Liver (tissue), 8 donors: ENCODE measurements at regions not wholly inside any gene's neighbourhood (a gene's known extent, or its start where the extent isn't known, plus 50 kb on each side); places are given as distances from the start of the nearest gene placed in this dataset.

Source experiments
- DNase-seq: peaks from one replicate; pipeline ENCODE4 v3.0.0-alpha.2; 2017; ENCODE audit warnings: low spot score
- H3K27ac ChIP-seq, 2 donors: one replicate each; pipeline ENCODE4 v1.7.0; 2013; ENCODE audit warnings: inconsistent platforms in 2 of 2, low read length in 2 of 2, control low read depth in 1 of 2, low read depth in 1 of 2, mild to moderate bottlenecking in 1 of 2
- H3K27me3 ChIP-seq, 4 donors: one replicate each; pipeline versions ENCODE4 v1.6.1 to v1.7.0; 2013; ENCODE audit warnings: low read length in 3 of 4, inconsistent platforms in 1 of 4, mild to moderate bottlenecking in 1 of 4, moderate library complexity in 1 of 4; ENCODE audit not compliant: control insufficient read depth in 4 of 4, insufficient read depth in 4 of 4
- H3K36me3 ChIP-seq, 4 donors: one replicate each; pipeline versions ENCODE4 v1.6.1 to v1.7.0; 2013; ENCODE audit warnings: low read length in 3 of 4, mild to moderate bottlenecking in 3 of 4, low read depth in 1 of 4, moderate library complexity in 1 of 4; ENCODE audit not compliant: control insufficient read depth in 4 of 4, insufficient read depth in 3 of 4
- H3K4me1 ChIP-seq, 4 donors: one replicate each; pipeline versions ENCODE4 v1.6.1 to v1.7.0; 2013; ENCODE audit warnings: low read length in 3 of 4, mild to moderate bottlenecking in 3 of 4, moderate library complexity in 1 of 4; ENCODE audit not compliant: control insufficient read depth in 4 of 4, insufficient read depth in 4 of 4
- H3K4me3 ChIP-seq, 3 donors: one replicate each; pipeline versions ENCODE4 v1.6.1 to v1.7.0; 2013; ENCODE audit warnings: low read length in 3 of 3, control low read depth in 1 of 3, low read depth in 1 of 3, mild to moderate bottlenecking in 1 of 3
- H3K9ac ChIP-seq, 2 donors: one replicate each; pipeline ENCODE4 v1.7.0; 2013; ENCODE audit warnings: low read length in 2 of 2, mild to moderate bottlenecking in 2 of 2, moderate library complexity in 2 of 2, control low read depth in 1 of 2, low read depth in 1 of 2
- H3K9me3 ChIP-seq, 4 donors: one replicate each; pipeline versions ENCODE4 v1.6.1 to v1.7.0; 2013; ENCODE audit warnings: low read length in 3 of 4; ENCODE audit not compliant: control insufficient read depth in 4 of 4
- EGR1 ChIP-seq, 2 donors: IDR thresholded peaks; 2 replicates each; pipeline ENCODE4 v1.6.1; 2016 to 2018; ENCODE audit warnings: antibody characterized with exemption in 2 of 2, low read depth in 2 of 2
- FOXA2 ChIP-seq: IDR thresholded peaks from 2 replicates; pipeline ENCODE4 v1.6.1; 2016; ENCODE audit warnings: antibody characterized with exemption
- GABPA ChIP-seq, 2 donors: IDR thresholded peaks in 1 of 2; conservative IDR thresholded peaks in 1 of 2; 2 replicates each; pipeline ENCODE4 v1.6.1; 2016; ENCODE audit warnings: antibody characterized with exemption in 2 of 2, mild to moderate bottlenecking in 1 of 2, moderate library complexity in 1 of 2
- HNF4A ChIP-seq, 2 donors: conservative IDR thresholded peaks; 2 replicates each; pipeline ENCODE4 v1.6.1; 2016; ENCODE audit warnings: antibody characterized with exemption in 2 of 2, mild to moderate bottlenecking in 2 of 2
- HNF4G ChIP-seq: IDR thresholded peaks from 2 replicates; pipeline ENCODE4 v1.6.1; 2016; ENCODE audit warnings: antibody characterized with exemption
- JUND ChIP-seq, 2 donors: IDR thresholded peaks; 2 replicates each; pipeline ENCODE4 v1.6.1; 2016; ENCODE audit warnings: antibody characterized with exemption in 2 of 2
- RAD21 ChIP-seq, 2 donors: IDR thresholded peaks; 2 replicates each; pipeline ENCODE4 v1.6.1; 2016; ENCODE audit warnings: antibody characterized with exemption in 2 of 2, mild to moderate bottlenecking in 2 of 2
- RXRA ChIP-seq, 2 donors: IDR thresholded peaks; 2 replicates each; pipeline ENCODE4 v1.6.1; 2017 to 2018; ENCODE audit warnings: antibody characterized with exemption in 2 of 2, mild to moderate bottlenecking in 1 of 2
- SP1 ChIP-seq: IDR thresholded peaks from 2 replicates; pipeline ENCODE4 v1.6.1; 2018; ENCODE audit warnings: antibody characterized with exemption, mild to moderate bottlenecking
- YY1 ChIP-seq: IDR thresholded peaks from 2 replicates; pipeline ENCODE4 v1.6.1; 2016; ENCODE audit warnings: antibody characterized with exemption, mild to moderate bottlenecking
- WGBS: extraction: QIAGEN DNeasy Blood & Tissue Kit; methylation state at CpG from one replicate; pipeline ENCODE4 v1.1.7; 2013; 5-methylcytosine and 5-hydroxymethylcytosine counted together
- TF ChIP-seq, protein P1 (sequence below): IDR thresholded peaks from 2 replicates; pipeline ENCODE4 v1.6.1; 2016; ENCODE audit warnings: antibody characterized with exemption
- TF ChIP-seq, protein P2 (sequence below): fragments of 150-350 bp; IDR thresholded peaks from 2 replicates; pipeline ENCODE4 v1.5.1; 2017; ENCODE audit warnings: improper control_type of control experiment, low read depth, low read length; ENCODE audit not compliant: missing input control
- TF ChIP-seq, protein P3 (sequence below): IDR thresholded peaks from 2 replicates; pipeline ENCODE4 v1.6.1; 2016; ENCODE audit warnings: antibody characterized with exemption
- donor health status: healthy.
- donor health status: healthy.
- donor health status: healthy.
- donor health status: healthy.
- donor health status: healthy.

DNA sequence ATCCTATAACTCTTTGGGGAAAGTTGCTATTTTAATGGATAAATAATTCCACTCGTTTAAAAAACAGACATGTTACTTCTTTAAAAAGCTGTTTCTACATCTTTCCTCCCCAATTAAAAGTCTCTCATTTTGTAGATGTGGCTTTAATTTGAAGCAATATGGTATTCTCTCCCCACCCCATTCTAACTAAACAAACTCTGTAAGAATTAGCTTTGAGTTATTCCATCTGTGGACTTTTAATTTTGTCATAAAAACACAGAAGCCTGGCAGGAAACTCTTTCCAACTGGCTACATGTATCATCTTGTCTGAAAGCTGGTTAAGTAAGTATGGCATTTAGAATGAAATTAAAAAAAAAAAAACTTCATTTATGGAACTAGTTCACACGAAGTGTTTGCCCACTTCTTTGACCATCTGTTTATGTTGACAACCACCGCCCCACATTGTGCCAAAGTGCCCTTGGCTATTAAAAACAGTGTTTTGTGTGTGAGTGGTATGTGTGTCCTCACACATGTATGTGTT is 140.3 kb downstream of the NAA11 start:
- Histone ChIP-seq H3K27ac (no peak overlapping the region), H3K4me3 (no peak overlapping the region), H3K9ac (no peak overlapping the region), H3K27me3 (no peaks in the 10 kb centered on the region), H3K36me3 (no peaks in the 10 kb centered on the region), H3K4me1 (no peaks in the 10 kb centered on the region), H3K9me3 (peaks cover 0 to 2% (median 0%) of the 10 kb centered on the region in 4 donors)
- DNase-seq = no peak
- TF ChIP-seq JUND (IDR thresholded peaks at IDR 0.05) (no peak), HNF4G (no peak), GABPA (IDR thresholded peaks at IDR 0.05 in 1 of 2, conservative IDR thresholded peaks at IDR 0.05 in 1 of 2) (no peak)
- TF ChIP-seq, protein P1, sequence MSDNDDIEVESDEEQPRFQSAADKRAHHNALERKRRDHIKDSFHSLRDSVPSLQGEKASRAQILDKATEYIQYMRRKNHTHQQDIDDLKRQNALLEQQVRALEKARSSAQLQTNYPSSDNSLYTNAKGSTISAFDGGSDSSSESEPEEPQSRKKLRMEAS = no peak
- WGBS = 54% methylated on average over 3 of the region's 3 CpGs

DNA sequence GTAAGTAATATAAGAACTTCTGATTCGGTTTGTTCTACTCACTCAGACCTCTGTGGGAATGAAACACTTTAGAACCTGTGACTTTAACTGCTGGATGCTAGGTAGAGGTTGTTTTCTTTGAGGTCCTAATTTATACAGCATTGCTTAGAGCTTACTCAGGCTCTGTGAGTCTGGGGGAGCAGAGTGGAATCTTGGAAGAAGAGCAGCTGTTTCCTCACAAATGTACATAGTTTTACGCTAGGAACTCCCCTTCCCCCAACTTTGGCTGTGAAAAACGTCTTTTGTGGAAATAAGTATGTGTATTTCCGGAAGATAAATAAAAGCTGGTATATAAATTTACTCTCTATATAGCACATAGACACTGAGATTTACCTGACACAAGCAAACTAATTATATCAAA is 141.4 kb downstream of the NAA11 start:
- Histone ChIP-seq H3K4me3 (no peak overlapping the region), H3K27ac (no peak overlapping the region), H3K4me1 (no peaks in the 10 kb centered on the region), H3K9ac (no peak overlapping the region), H3K27me3 (no peaks in the 10 kb centered on the region), H3K36me3 (no peaks in the 10 kb centered on the region), H3K9me3 (peaks cover 0 to 2% (median 0%) of the 10 kb centered on the region in 4 donors)
- 57% methylated on average over 4 of the region's 4 CpGs for WGBS
- TF ChIP-seq, protein P2, sequence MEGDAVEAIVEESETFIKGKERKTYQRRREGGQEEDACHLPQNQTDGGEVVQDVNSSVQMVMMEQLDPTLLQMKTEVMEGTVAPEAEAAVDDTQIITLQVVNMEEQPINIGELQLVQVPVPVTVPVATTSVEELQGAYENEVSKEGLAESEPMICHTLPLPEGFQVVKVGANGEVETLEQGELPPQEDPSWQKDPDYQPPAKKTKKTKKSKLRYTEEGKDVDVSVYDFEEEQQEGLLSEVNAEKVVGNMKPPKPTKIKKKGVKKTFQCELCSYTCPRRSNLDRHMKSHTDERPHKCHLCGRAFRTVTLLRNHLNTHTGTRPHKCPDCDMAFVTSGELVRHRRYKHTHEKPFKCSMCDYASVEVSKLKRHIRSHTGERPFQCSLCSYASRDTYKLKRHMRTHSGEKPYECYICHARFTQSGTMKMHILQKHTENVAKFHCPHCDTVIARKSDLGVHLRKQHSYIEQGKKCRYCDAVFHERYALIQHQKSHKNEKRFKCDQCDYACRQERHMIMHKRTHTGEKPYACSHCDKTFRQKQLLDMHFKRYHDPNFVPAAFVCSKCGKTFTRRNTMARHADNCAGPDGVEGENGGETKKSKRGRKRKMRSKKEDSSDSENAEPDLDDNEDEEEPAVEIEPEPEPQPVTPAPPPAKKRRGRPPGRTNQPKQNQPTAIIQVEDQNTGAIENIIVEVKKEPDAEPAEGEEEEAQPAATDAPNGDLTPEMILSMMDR = no peak
- no peak for TF ChIP-seq HNF4A (conservative IDR thresholded peaks at IDR 0.05)
- TF ChIP-seq YY1 = no peak
- no peak for DNase-seq

DNA sequence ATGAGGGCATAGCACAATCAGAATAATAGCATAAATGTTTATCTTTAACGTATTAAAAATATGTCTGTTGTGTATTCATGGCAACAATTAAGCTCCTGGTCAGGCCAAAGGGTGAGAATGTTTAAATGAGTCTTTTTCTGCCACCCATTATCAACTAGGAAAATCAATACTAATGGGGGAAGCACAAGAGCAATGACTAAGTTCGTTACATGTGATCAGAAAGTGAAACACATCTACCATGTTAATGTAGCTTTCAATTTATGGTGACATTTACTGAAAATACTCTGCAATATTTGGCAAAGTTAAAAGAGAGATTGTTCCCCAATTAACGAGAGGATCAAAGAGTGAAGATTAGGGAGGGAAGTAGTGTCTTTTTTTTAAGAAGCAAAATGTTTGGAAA is 143.7 kb downstream of the NAA11 start:
- no peak overlapping the region for H3K9ac ChIP-seq
- H3K9me3 ChIP-seq = peaks cover 0 to 2% (median 0%) of the 10 kb centered on the region in 4 donors
- no peak overlapping the region for H3K4me3 ChIP-seq
- H3K4me1 ChIP-seq = no peaks in the 10 kb centered on the region
- 54% methylated on average over 3 of the region's 3 CpGs for WGBS
- TF ChIP-seq YY1 = no peak
- TF ChIP-seq, protein P3, sequence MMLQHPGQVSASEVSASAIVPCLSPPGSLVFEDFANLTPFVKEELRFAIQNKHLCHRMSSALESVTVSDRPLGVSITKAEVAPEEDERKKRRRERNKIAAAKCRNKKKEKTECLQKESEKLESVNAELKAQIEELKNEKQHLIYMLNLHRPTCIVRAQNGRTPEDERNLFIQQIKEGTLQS = no peak
- TF ChIP-seq, protein P1 = no peak
- TF ChIP-seq, protein P2 = no peak
- TF ChIP-seq RXRA (IDR thresholded peaks at IDR 0.05) = no peak
- no peak for TF ChIP-seq RAD21 (IDR thresholded peaks at IDR 0.05)
- no peak for TF ChIP-seq JUND (IDR thresholded peaks at IDR 0.05)
- no peak for TF ChIP-seq FOXA2
- TF ChIP-seq SP1 = no peak
- TF ChIP-seq EGR1 (IDR thresholded peaks at IDR 0.05; ENCODE audit: low read depth in 2 of 2) = no peak
- TF ChIP-seq HNF4G = no peak
- DNase-seq = no peak
- no peak overlapping the region for H3K27ac ChIP-seq
- no peaks in the 10 kb centered on the region for H3K36me3 ChIP-seq
- H3K27me3 ChIP-seq = no peaks in the 10 kb centered on the region
